GM18502 (cell line): ENCODE measurements at regions not wholly inside any gene's neighbourhood (a gene's known extent, or its start where the extent isn't known, plus 50 kb on each side); places are given as distances from the start of the nearest gene placed in this dataset.
"Not testable (repeated sequence)": the region's sequence is repeated elsewhere in the genome, so short reads cannot be mapped to it uniquely, and the experiment has no call there.

Experiments
- ATAC-seq: cut with Tn5 transposase; IDR thresholded peaks from one replicate; pipeline ENCODE4 v1.9.1; 2021; ENCODE audit warnings: mild to moderate bottlenecking; ENCODE audit not compliant: unreplicated experiment, poor library complexity

GRCh38 chr9:124084087-124084486 lies 72.5 kb downstream of the LHX2 start:
- no peak for ATAC-seq

- ATAC-seq: no peak
These were observed 75.7 kb downstream of the LHX2 start for GRCh38 chr9:124087226-124087625.

- no peak for ATAC-seq
These were observed 76.9 kb downstream of the LHX2 start for GRCh38 chr9:124088476-124088837.

GRCh38 chr9:124089631-124090488 lies 78.3 kb downstream of the LHX2 start:
- ATAC-seq: not testable (repeated sequence)

GRCh38 chr9:124098141-124098905 lies 86.8 kb downstream of the LHX2 start:
- no peak for ATAC-seq

- no peak for ATAC-seq
These were observed 88.3 kb downstream of the LHX2 start for GRCh38 chr9:124099860-124100259.

GRCh38 chr9:124101215-124101968 lies 89.8 kb downstream of the LHX2 start:
- ATAC-seq: no peak

GRCh38 chr9:124101969-124102345 lies 90.4 kb downstream of the LHX2 start:
- no peak for ATAC-seq

GRCh38 chr9:124102363-124102762 lies 90.8 kb downstream of the LHX2 start:
- no peak for ATAC-seq

- ATAC-seq: no peak
These were observed 93.7 kb downstream of the LHX2 start for GRCh38 chr9:124105266-124105665.

- no peak for ATAC-seq
These were observed 96.6 kb downstream of the LHX2 start for GRCh38 chr9:124108216-124108615.

GRCh38 chr9:124110307-124110915 lies 98.8 kb downstream of the LHX2 start:
- ATAC-seq: no peak

- no peak for ATAC-seq
These were observed 105.3 kb downstream of the LHX2 start for GRCh38 chr9:124116683-124117363.

GRCh38 chr9:124118894-124119293 lies 107.3 kb downstream of the LHX2 start:
- ATAC-seq: no peak

GRCh38 chr9:124120272-124120671 lies 108.7 kb downstream of the LHX2 start:
- ATAC-seq: no peak

GRCh38 chr9:124121725-124122124 lies 110.2 kb downstream of the LHX2 start:
- no peak for ATAC-seq

GRCh38 chr9:124122321-124122720 lies 110.8 kb downstream of the LHX2 start:
- no peak for ATAC-seq

- ATAC-seq: no peak
These were observed 111.4 kb downstream of the LHX2 start for GRCh38 chr9:124122813-124123462.

- ATAC-seq: not testable (repeated sequence)
These were observed 112.1 kb downstream of the LHX2 start for GRCh38 chr9:124123621-124124020.
